GM03348 (cell line): ENCODE measurements at regions not wholly inside any gene's neighbourhood (a gene's known extent, or its start where the extent isn't known, plus 50 kb on each side); places are given as distances from the start of the nearest gene placed in this dataset.
"Not testable (repeated sequence)": the region's sequence is repeated elsewhere in the genome, so short reads cannot be mapped to it uniquely, and the experiment has no call there.

Source experiments
- DNase-seq: peaks from one replicate; pipeline ENCODE4 v3.0.0; 2012; ENCODE audit warnings: low spot score

DNA sequence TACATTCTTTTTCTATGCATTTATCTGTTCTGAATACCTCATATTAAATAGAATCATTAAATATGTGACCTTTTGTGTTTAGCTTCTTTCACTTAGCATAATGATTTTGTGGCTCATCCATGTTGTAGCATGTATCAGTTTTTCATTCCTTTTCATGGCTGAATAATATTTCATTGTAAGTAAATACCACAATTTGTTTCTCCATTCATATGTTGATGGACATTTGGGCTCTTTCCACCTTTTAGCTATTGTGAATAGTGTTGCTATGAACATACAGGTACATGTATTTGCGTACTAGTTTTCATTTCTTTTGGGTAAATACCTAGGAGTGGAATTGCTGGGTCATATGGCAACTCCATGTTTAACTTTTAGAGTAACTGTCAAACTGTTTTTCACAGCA, 85.1 kb downstream of the GNL3L start:
- DNase-seq = no peak

DNA sequence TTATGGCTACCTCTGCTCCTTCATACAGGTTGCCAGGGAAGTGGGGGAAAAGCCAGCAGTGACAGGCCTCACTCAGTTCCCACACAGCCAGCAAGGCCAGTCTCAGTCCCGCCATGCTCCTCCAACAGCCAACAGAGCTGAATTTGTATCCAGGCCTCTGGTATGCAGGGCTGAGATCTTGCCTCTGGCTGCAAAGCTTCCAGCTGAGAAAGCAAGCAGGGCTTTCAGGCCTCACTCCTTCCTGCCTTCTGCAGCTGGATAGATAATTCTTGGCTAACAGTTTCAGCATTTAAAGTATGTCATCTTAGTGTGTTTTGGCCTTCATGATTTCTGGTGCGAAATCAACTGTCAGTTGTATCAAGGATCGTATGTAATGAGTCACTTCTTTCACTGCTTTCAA, 103.6 kb downstream of the GNL3L start:
- DNase-seq = no peak

DNA sequence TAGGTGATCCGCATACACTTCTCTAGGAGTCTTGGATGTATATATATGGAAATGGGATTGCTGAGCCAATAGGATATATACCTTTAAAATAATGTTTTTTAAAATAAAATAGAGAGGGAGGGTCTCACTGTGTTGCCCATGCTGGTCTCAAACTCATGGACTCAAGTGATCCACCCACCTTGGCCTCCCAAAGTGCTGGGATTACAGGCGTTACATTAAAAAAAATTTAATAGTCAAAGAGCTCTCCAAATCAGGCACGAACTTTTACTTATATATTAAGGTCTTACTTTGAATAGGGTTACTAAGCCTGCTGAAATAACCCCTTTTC, 109.0 kb downstream of the GNL3L start:
- DNase-seq = no peak

DNA sequence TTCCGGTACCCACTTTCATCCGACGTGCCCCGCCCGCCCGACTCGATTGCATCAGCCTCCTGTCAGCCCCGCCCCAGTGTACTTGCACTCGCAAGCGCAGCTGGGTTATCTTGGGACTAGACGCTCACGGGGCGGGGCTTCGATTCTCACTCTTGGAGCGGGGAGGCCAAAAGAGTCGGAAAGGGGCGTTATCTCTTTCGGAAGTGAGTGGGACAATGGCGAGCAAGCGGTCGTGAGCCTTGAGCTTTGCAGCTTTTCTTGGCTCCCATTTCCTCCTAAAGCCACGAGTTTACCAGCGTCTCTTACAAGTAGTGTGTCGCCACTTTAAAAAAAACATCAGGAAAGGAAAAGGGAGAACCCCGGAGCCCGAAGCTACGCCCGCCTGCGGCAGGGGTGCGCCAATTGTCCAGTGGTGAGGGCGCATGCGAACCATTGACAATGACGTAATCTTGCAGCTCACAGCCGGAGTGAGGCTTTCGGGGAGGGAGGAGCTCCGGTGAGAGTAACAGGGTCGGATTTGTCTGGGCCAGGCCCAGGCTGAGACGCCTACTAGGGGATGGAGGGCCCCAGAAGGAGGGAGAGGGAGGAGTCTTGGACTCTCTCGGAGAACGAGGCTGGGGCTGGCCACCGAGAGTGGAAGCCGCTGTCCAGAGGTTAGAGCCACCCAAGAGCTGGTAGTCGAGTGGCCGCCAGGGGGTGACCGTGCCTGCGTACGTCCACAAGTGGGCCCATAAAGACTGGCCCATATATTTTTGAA, 109.5 kb downstream of the GNL3L start:
- DNase-seq = peak; percentile 89

DNA sequence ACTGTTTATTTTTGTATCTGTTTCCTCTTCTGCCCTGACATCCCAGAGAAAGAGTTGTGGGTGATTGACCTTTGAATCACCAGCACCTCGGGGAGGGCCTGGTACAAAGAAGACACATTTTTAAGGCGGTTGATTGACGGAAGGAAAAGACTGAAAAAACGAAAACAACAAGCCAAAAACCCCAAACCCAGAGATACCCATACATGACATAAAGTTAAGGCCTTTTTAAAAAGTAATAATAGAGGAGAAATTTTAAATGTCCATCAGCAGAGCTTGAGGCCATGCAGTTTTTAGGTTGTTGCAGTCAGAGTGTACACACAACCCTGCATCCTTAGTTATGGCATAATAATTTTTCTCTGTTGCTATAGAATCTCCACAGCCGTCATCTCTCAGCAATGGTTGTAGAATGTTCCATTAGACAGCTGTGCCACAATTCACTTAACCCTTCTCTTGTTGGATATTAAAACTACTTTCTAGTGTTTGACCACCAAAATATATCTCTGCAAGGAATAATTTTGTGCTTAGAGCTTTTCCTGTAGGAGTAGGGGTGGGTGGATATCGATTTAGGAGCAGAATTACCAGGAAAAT, 110.2 kb downstream of the GNL3L start:
- DNase-seq = no peak

DNA sequence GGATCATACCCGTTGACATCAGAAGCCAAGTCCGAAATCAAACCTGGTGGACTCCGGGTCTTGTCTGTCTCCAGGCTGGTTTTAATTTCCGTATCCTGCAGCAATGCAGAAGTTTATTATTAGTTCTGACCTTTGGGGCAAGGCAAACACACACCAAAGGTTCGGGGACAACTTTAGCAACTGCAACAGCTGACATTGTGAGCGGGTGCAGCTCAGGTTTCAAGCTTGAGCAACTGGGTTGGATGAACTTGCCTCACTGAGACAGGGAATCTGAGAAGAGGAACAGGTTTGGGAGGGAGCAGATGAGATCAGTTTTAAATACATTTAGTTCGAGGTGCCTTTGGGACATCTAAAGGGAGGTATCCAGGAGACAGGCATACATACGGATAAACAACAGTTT, 110.7 kb downstream of the GNL3L start:
- no peak for DNase-seq

DNA sequence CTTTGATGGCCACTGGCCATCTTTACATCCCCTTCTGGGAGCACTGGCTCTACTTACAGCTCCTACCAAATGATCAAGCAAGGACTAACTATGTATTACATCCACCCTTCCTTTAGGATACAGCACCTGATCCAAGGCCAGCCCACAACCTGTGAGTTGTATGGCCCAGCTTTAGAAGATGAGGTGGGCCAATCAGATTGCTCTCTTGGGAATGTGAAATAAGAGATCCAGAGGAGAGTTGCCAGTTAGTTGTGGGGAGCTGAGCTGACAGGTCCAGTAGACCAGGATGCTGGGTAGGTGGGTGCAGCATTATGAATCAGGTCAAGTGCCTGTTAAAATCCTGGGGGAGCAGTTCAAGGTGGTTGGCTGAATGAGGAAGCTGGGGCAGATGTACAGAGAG, 111.5 kb downstream of the GNL3L start:
- no peak for DNase-seq

DNA sequence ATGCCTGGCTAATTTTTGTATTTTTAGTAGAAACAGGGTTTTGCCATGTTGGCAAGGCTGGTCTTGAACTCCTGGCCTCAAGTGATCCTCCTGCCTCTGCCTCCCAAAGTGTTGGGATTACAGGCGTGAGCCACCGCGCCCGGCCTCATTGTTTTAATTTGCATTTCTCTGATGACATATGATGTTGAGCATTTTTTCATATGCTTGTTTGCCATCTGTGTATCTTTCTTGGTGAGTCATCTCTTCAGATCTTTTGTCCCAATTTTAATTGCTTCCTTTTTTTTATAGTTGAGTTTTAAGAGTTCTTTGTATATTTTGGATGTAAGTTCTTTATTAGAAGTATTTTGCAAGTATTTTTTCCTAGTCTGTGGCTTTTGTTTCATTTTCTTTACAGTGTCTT, 117.6 kb downstream of the GNL3L start:
- not testable (repeated sequence) for DNase-seq

DNA sequence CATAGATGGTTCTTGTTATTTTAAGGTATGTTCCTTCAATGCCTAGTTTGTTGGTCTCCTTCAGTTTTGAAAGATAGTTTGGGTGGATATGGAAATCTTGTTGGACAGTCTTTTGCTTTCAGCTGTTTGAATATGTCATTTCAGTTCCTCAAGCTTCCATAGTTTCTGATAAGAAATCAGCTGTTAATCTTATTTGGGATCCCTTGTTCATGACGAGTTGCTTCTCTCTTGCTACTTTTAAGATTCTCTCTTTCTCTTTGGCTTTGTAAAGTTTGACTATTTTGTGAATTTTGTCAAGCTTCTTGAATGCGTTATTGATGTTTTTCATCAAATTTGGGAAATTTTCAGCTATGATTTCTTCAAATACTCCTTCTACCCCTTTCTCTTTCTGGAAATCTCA, 129.5 kb downstream of the GNL3L start:
- no peak for DNase-seq

DNA sequence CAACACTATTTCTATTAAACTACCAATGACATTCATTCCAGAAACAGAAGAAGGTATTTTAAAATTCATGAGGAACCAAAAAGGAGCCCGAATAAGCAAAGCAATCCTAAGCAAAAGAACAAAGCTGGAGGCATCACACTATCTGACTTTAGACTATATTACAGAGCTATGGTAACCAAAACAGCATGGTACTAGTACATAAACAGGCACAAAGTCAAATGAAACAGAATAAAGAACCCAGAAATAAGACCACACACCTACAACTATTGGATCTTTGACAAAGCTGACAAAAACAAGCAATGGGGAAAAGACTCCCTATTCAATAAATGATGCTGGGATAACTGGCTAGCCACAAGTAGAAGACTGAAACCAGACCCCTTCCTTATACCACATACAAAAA, 122.3 kb downstream of the ITIH6 start:
- DNase-seq = no peak

DNA sequence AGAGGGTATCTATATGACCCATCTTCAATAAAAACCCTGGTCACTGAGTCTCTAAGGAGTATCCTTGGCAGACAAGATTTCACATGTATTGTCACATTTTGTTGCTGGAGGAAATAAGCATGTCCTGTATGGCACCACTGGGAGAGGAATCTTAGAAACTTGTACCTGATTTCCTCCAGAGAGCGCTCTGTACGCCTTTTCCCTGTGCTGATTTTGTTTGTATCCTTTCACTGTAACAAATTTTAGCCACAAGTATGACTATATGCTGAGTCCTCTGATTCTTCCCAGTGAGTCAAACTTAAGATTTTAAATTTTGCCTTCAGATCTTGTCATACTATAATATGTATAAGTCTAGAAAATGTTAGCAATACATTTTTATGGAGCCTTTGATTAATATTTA, 102.8 kb downstream of the ITIH6 start:
- no peak for DNase-seq

DNA sequence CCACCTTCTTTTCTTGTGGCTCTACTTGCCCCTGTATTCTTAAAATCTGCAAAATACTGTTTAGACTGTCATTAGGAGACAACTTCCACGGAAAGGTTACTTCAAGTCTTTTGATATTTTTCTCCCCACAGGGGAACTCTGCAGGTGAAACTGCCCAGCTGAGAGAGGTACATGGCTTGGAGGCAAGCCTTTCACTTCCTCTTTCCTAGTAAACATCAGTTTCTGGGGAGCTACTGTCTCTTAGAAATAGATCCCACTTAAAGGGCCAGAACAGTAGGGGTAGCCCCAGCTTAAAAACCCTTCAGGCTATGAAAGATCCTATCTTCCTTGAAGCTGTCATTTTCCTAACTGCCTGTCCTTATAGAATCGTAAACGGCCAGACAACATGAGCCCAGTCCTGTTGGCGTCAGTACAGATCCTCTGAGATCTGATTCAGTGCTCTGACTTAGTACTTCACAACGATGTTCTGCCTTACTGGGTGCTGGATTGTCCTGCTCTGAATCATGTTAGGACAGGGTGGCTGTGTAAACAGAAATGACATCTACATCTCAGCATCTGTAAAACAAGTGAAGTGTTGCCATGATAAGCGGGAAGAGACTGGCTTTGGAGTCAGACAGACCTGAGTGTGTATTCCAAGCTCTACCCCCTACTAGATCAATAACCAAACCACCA, 102.1 kb downstream of the ITIH6 start:
- no peak for DNase-seq
